ENCODE measurements at regions not wholly inside any gene's neighbourhood (a gene's known extent, or its start where the extent isn't known, plus 50 kb on each side); places are given as distances from the start of the nearest gene placed in this dataset.

- Mint-ChIP-seq H3K4me1 (ENCODE audit: low read depth) (peaks cover 6% of the 10 kb centered on the region), H3K36me3 (ENCODE audit: low read depth) (no peaks in the 10 kb centered on the region), H3K9me3 (no peaks in the 10 kb centered on the region), H3K27ac (no peak overlapping the region), H3K4me3 (no peak overlapping the region), H3K27me3 (peaks cover 31% of the 10 kb centered on the region)
- no peak for DNase-seq
Measured at GRCh38 chr2:41912776-41913175, 135.0 kb upstream of the PKDCC start.

- Mint-ChIP-seq H3K4me3 (no peak overlapping the region), H3K27me3 (peaks cover 27% of the 10 kb centered on the region), H3K27ac (no peak overlapping the region), H3K4me1 (ENCODE audit: low read depth) (peaks cover 1% of the 10 kb centered on the region), H3K36me3 (ENCODE audit: low read depth) (no peaks in the 10 kb centered on the region), H3K9me3 (no peaks in the 10 kb centered on the region)
- no peak for DNase-seq
Measured at GRCh38 chr2:41913311-41913710, 134.5 kb upstream of the PKDCC start.

GRCh38 chr2:41913921-41914609 lies 133.8 kb upstream of the PKDCC start:
- H3K4me1 Mint-ChIP-seq (ENCODE audit: low read depth), result no peaks in the 10 kb centered on the region
- H3K27me3 Mint-ChIP-seq, result peaks cover 22% of the 10 kb centered on the region
- no peak overlapping the region for H3K4me3 Mint-ChIP-seq
- H3K27ac Mint-ChIP-seq, result no peak overlapping the region
- no peak for DNase-seq
- H3K36me3 Mint-ChIP-seq (ENCODE audit: low read depth), result no peaks in the 10 kb centered on the region
- H3K9me3 Mint-ChIP-seq, result no peaks in the 10 kb centered on the region

GRCh38 chr2:41914936-41915335 lies 132.9 kb upstream of the PKDCC start:
- H3K4me3 Mint-ChIP-seq, result no peak overlapping the region
- no peaks in the 10 kb centered on the region for H3K36me3 Mint-ChIP-seq (ENCODE audit: low read depth)
- H3K9me3 Mint-ChIP-seq, result no peaks in the 10 kb centered on the region
- H3K27me3 Mint-ChIP-seq, result peaks cover 22% of the 10 kb centered on the region
- no peaks in the 10 kb centered on the region for H3K4me1 Mint-ChIP-seq (ENCODE audit: low read depth)
- no peak overlapping the region for H3K27ac Mint-ChIP-seq
- no peak for DNase-seq

GRCh38 chr2:41916177-41916576 lies 131.6 kb upstream of the PKDCC start:
- H3K27me3 Mint-ChIP-seq, result peaks cover 22% of the 10 kb centered on the region
- no peak overlapping the region for H3K27ac Mint-ChIP-seq
- H3K9me3 Mint-ChIP-seq, result no peaks in the 10 kb centered on the region
- DNase-seq, result no peak
- H3K36me3 Mint-ChIP-seq (ENCODE audit: low read depth), result no peaks in the 10 kb centered on the region
- H3K4me1 Mint-ChIP-seq (ENCODE audit: low read depth), result no peaks in the 10 kb centered on the region
- H3K4me3 Mint-ChIP-seq, result no peak overlapping the region

- Mint-ChIP-seq H3K4me1 (ENCODE audit: low read depth) (no peaks in the 10 kb centered on the region), H3K4me3 (no peak overlapping the region), H3K9me3 (no peaks in the 10 kb centered on the region), H3K36me3 (ENCODE audit: low read depth) (no peaks in the 10 kb centered on the region), H3K27me3 (peaks cover 24% of the 10 kb centered on the region), H3K27ac (no peak overlapping the region)
- DNase-seq, result no peak
Measured at GRCh38 chr2:41917587-41917986, 130.2 kb upstream of the PKDCC start.

GRCh38 chr2:41919135-41919534 lies 128.7 kb upstream of the PKDCC start:
- H3K4me1 Mint-ChIP-seq (ENCODE audit: low read depth), result no peaks in the 10 kb centered on the region
- no peaks in the 10 kb centered on the region for H3K36me3 Mint-ChIP-seq (ENCODE audit: low read depth)
- H3K27ac Mint-ChIP-seq, result no peak overlapping the region
- DNase-seq, result no peak
- H3K27me3 Mint-ChIP-seq, result peaks cover 19% of the 10 kb centered on the region
- H3K9me3 Mint-ChIP-seq, result no peaks in the 10 kb centered on the region
- H3K4me3 Mint-ChIP-seq, result no peak overlapping the region

- no peaks in the 10 kb centered on the region for H3K4me1 Mint-ChIP-seq (ENCODE audit: low read depth)
- no peak overlapping the region for H3K4me3 Mint-ChIP-seq
- no peak overlapping the region for H3K27ac Mint-ChIP-seq
- H3K9me3 Mint-ChIP-seq, result no peaks in the 10 kb centered on the region
- DNase-seq, result no peak
- peaks cover 9% of the 10 kb centered on the region for H3K27me3 Mint-ChIP-seq
- H3K36me3 Mint-ChIP-seq (ENCODE audit: low read depth), result no peaks in the 10 kb centered on the region
Measured at GRCh38 chr2:41920181-41920580, 127.6 kb upstream of the PKDCC start.

GRCh38 chr2:41920812-41921211 lies 127.0 kb upstream of the PKDCC start:
- Mint-ChIP-seq H3K27ac (no peak overlapping the region), H3K4me3 (no peak overlapping the region)
- DNase-seq, result no peak

GRCh38 chr2:41922177-41922576 lies 125.6 kb upstream of the PKDCC start:
- Mint-ChIP-seq H3K27me3 (peaks cover 2% of the 10 kb centered on the region), H3K9me3 (peaks cover 4% of the 10 kb centered on the region), H3K4me1 (ENCODE audit: low read depth) (no peaks in the 10 kb centered on the region), H3K4me3 (no peak overlapping the region), H3K27ac (no peak overlapping the region), H3K36me3 (ENCODE audit: low read depth) (no peaks in the 10 kb centered on the region)
- no peak for DNase-seq

More at GRCh38 chr2:41920812-41921211, 127.0 kb upstream of the PKDCC start:
- Mint-ChIP-seq H3K4me1 (ENCODE audit: low read depth) (no peaks in the 10 kb centered on the region), H3K36me3 (ENCODE audit: low read depth) (no peaks in the 10 kb centered on the region), H3K27me3 (peaks cover 6% of the 10 kb centered on the region), H3K9me3 (peaks cover 4% of the 10 kb centered on the region)

- Mint-ChIP-seq H3K27ac (no peak overlapping the region), H3K27me3 (peaks cover 2% of the 10 kb centered on the region), H3K4me1 (ENCODE audit: low read depth) (no peaks in the 10 kb centered on the region), H3K4me3 (no peak overlapping the region), H3K9me3 (peaks cover 4% of the 10 kb centered on the region), H3K36me3 (ENCODE audit: low read depth) (no peaks in the 10 kb centered on the region)
- DNase-seq, result no peak
Measured at GRCh38 chr2:41923156-41923786, 124.5 kb upstream of the PKDCC start.

- H3K4me3 Mint-ChIP-seq, result no peak overlapping the region
- no peaks in the 10 kb centered on the region for H3K4me1 Mint-ChIP-seq (ENCODE audit: low read depth)
- DNase-seq, result no peak
- no peak overlapping the region for H3K27ac Mint-ChIP-seq
- peaks cover 4% of the 10 kb centered on the region for H3K9me3 Mint-ChIP-seq
- H3K36me3 Mint-ChIP-seq (ENCODE audit: low read depth), result no peaks in the 10 kb centered on the region
- H3K27me3 Mint-ChIP-seq, result peaks cover 2% of the 10 kb centered on the region
Measured at GRCh38 chr2:41924024-41924423, 123.8 kb upstream of the PKDCC start.

- peaks cover 2% of the 10 kb centered on the region for H3K27me3 Mint-ChIP-seq
- H3K27ac Mint-ChIP-seq, result no peak overlapping the region
- H3K4me1 Mint-ChIP-seq (ENCODE audit: low read depth), result no peaks in the 10 kb centered on the region
- H3K9me3 Mint-ChIP-seq, result peaks cover 4% of the 10 kb centered on the region
- no peaks in the 10 kb centered on the region for H3K36me3 Mint-ChIP-seq (ENCODE audit: low read depth)
- no peak overlapping the region for H3K4me3 Mint-ChIP-seq
- no peak for DNase-seq
Measured at GRCh38 chr2:41924709-41925408, 123.0 kb upstream of the PKDCC start.

- Mint-ChIP-seq H3K36me3 (ENCODE audit: low read depth) (no peaks in the 10 kb centered on the region), H3K27me3 (peaks cover 2% of the 10 kb centered on the region), H3K27ac (no peak overlapping the region), H3K4me3 (no peak overlapping the region), H3K9me3 (peaks cover 4% of the 10 kb centered on the region), H3K4me1 (ENCODE audit: low read depth) (no peaks in the 10 kb centered on the region)
- DNase-seq, result no peak
Measured at GRCh38 chr2:41925712-41926111, 122.1 kb upstream of the PKDCC start.

All from activated T-cell treated with anti-CD3 and anti-CD28 coated beads, Interleukin-2, amount 50 U/mL, for 24 hours (primary cell).